H9 (cell line): ENCODE measurements at regions not wholly inside any gene's neighbourhood (a gene's known extent, or its start where the extent isn't known, plus 50 kb on each side); places are given as distances from the start of the nearest gene placed in this dataset.

Experiments
- DNase-seq: peaks from one replicate; pipeline ENCODE4 v3.0.0-alpha.2; 2017
- H2AFZ ChIP-seq: one replicate; pipeline ENCODE4 v1.6.1; 2013; ENCODE audit warnings: mild to moderate bottlenecking, low read length, control low read depth, moderate library complexity
- H2AK5ac ChIP-seq: 2 replicates; pipeline ENCODE4 v1.6.1; 2013; ENCODE audit warnings: low read length, control low read depth, mixed read lengths; ENCODE audit not compliant: insufficient read length
- H2BK120ac ChIP-seq: one replicate; pipeline ENCODE4 v1.6.1; 2013; ENCODE audit warnings: low read depth, mild to moderate bottlenecking, low read length, control low read depth, inconsistent platforms; ENCODE audit not compliant: poor library complexity, severe bottlenecking
- H2BK12ac ChIP-seq: 2 replicates; pipeline ENCODE4 v1.6.1; 2013; ENCODE audit warnings: low read length, control low read depth, mixed read lengths, low read depth; ENCODE audit not compliant: insufficient read length
- H2BK15ac ChIP-seq: 2 replicates; pipeline ENCODE4 v1.6.1; 2013; ENCODE audit warnings: low read depth, low read length, control low read depth
- H2BK20ac ChIP-seq: one replicate; pipeline ENCODE4 v1.6.1; 2013; ENCODE audit warnings: low read depth, mild to moderate bottlenecking, low read length, control low read depth, inconsistent platforms; ENCODE audit not compliant: poor library complexity, severe bottlenecking
- H2BK5ac ChIP-seq: 2 replicates; pipeline ENCODE4 v1.6.1; 2013; ENCODE audit warnings: low read length, control low read depth, mixed read lengths; ENCODE audit not compliant: insufficient read length
- H3K14ac ChIP-seq: 2 replicates; pipeline ENCODE4 v1.6.1; 2013; ENCODE audit warnings: low read length, control low read depth; ENCODE audit not compliant: insufficient read depth
- H3K18ac ChIP-seq: 2 replicates; pipeline ENCODE4 v1.6.1; 2013; ENCODE audit warnings: low read depth, mild to moderate bottlenecking, mixed read lengths, low read length, control low read depth; ENCODE audit not compliant: insufficient read length
- H3K23ac ChIP-seq: 2 replicates; pipeline ENCODE4 v1.6.1; 2013; ENCODE audit warnings: low read length, control low read depth, mixed read lengths, low read depth; ENCODE audit not compliant: insufficient read length
- H3K23me2 ChIP-seq: 2 replicates; pipeline ENCODE4 v1.6.1; 2013; ENCODE audit warnings: low read depth, mild to moderate bottlenecking, mixed read lengths, low read length, control low read depth; ENCODE audit not compliant: insufficient read length, poor library complexity, severe bottlenecking
- H3K27ac ChIP-seq: 2 replicates; pipeline ENCODE4 v1.5.1; 2013; ENCODE audit warnings: low read length, control low read depth, mixed read lengths, low read depth; ENCODE audit not compliant: insufficient read length
- H3K27me3 ChIP-seq: 2 replicates; pipeline ENCODE4 v1.6.1; 2013; ENCODE audit warnings: low read length, control low read depth, inconsistent platforms; ENCODE audit not compliant: insufficient read depth
- H3K4ac ChIP-seq: 2 replicates; pipeline ENCODE4 v1.6.1; 2013; ENCODE audit warnings: low read depth, mild to moderate bottlenecking, control low read depth, inconsistent platforms, low read length, moderate library complexity
- H3K4me1 ChIP-seq: 2 replicates; pipeline ENCODE4 v1.6.1; 2013; ENCODE audit warnings: low read length, control low read depth, inconsistent platforms; ENCODE audit not compliant: insufficient read depth
- H3K4me2 ChIP-seq: 2 replicates; pipeline ENCODE4 v1.6.1; 2013; ENCODE audit warnings: low read length, control low read depth, mixed read lengths; ENCODE audit not compliant: insufficient read length, insufficient read depth
- H3K56ac ChIP-seq: 2 replicates; pipeline ENCODE4 v1.6.1; 2013; ENCODE audit warnings: low read depth, mild to moderate bottlenecking, mixed read lengths, low read length, control low read depth; ENCODE audit not compliant: insufficient read length
- H3K79me1 ChIP-seq: 2 replicates; pipeline ENCODE4 v1.6.1; 2013; ENCODE audit warnings: low read depth, mild to moderate bottlenecking, moderate library complexity, low read length, control low read depth, inconsistent platforms; ENCODE audit not compliant: insufficient read depth, poor library complexity, severe bottlenecking
- H3K79me2 ChIP-seq: 2 replicates; pipeline ENCODE4 v1.6.1; 2013; ENCODE audit warnings: low read length, control low read depth, inconsistent platforms; ENCODE audit not compliant: insufficient read depth
- H3K9ac ChIP-seq: 2 replicates; pipeline ENCODE4 v1.6.1; 2013; ENCODE audit warnings: low read length, control low read depth, mixed read lengths; ENCODE audit not compliant: insufficient read length; ENCODE audit errors: extremely low read depth
- H3K9me3 ChIP-seq: one replicate; pipeline ENCODE4 v1.6.1; 2013; ENCODE audit warnings: low read depth, low read length, inconsistent platforms; ENCODE audit not compliant: control insufficient read depth
- H3T11ph ChIP-seq: one replicate; pipeline ENCODE4 v1.6.1; 2013; ENCODE audit warnings: mild to moderate bottlenecking, low read length, control low read depth, inconsistent platforms
- H4K20me1 ChIP-seq: one replicate; pipeline ENCODE4 v1.6.1; 2013; ENCODE audit not compliant: control insufficient read depth, insufficient read length, insufficient read depth
- H4K5ac ChIP-seq: 2 replicates; pipeline ENCODE4 v1.6.1; 2013; ENCODE audit warnings: low read depth, mild to moderate bottlenecking, mixed read lengths, low read length, control low read depth; ENCODE audit not compliant: insufficient read length
- H4K8ac ChIP-seq: replicated peaks from 2 replicates; pipeline ENCODE4 v1.6.1; 2013; ENCODE audit warnings: low read length, control low read depth, mixed read lengths, low read depth; ENCODE audit not compliant: insufficient read length
- H4K91ac ChIP-seq: 2 replicates; pipeline ENCODE4 v1.6.1; 2013; ENCODE audit warnings: low read depth, mild to moderate bottlenecking, moderate library complexity, mixed read lengths, low read length, control low read depth; ENCODE audit not compliant: insufficient read length
- H3K27ac Mint-ChIP-seq, 3 experiments: 2 replicates in 2 of 3; 3 replicates in 1 of 3; pipeline ENCODE4 v1.8.0; 2020 to 2021; ENCODE audit warnings: mixed read lengths in 3 of 3, mild to moderate bottlenecking in 1 of 3, moderate library complexity in 1 of 3
- H3K27me3 Mint-ChIP-seq: 2 replicates; pipeline ENCODE4 v1.8.0; 2021; ENCODE audit warnings: low read depth, mild to moderate bottlenecking, moderate library complexity, mixed read lengths
- H3K36me3 Mint-ChIP-seq, 3 experiments: 2 replicates in 2 of 3; 3 replicates in 1 of 3; pipeline ENCODE4 v1.8.0; 2020 to 2021; ENCODE audit warnings: low read depth in 3 of 3, mixed read lengths in 3 of 3; ENCODE audit not compliant: insufficient read depth in 1 of 3
- H3K4me1 Mint-ChIP-seq, 2 experiments: 2 replicates each; pipeline ENCODE4 v1.8.0; 2020; ENCODE audit warnings: mixed read lengths in 2 of 2
- H3K4me3 Mint-ChIP-seq, 2 experiments: 2 replicates in 1 of 2; 3 replicates in 1 of 2; pipeline ENCODE4 v1.8.0; 2020 to 2021; ENCODE audit warnings: mild to moderate bottlenecking in 2 of 2, mixed read lengths in 2 of 2, moderate library complexity in 1 of 2
- H3K9me3 Mint-ChIP-seq, 2 experiments: 2 replicates in 1 of 2; 3 replicates in 1 of 2; pipeline ENCODE4 v1.8.0; 2020; ENCODE audit warnings: mild to moderate bottlenecking in 2 of 2, mixed read lengths in 2 of 2, moderate library complexity in 1 of 2
- WGBS: extraction: QIAGEN DNeasy Blood & Tissue Kit; methylation state at CpG from one replicate; pipeline ENCODE4 v1.1.7; 2013; ENCODE audit warnings: missing lambda C conversion rate, low lambda C conversion rate, mixed read lengths; ENCODE audit not compliant: insufficient read length; ENCODE audit errors: extremely low coverage; 5-methylcytosine and 5-hydroxymethylcytosine counted together
- TF ChIP-seq, protein P1 (sequence below): fragments of 200-600 bp; sonication (generic); conservative IDR thresholded peaks from 3 replicates; pipeline ENCODE4 v1.8.0; 2021; ENCODE audit warnings: antibody characterized with exemption, mild to moderate bottlenecking

DNA sequence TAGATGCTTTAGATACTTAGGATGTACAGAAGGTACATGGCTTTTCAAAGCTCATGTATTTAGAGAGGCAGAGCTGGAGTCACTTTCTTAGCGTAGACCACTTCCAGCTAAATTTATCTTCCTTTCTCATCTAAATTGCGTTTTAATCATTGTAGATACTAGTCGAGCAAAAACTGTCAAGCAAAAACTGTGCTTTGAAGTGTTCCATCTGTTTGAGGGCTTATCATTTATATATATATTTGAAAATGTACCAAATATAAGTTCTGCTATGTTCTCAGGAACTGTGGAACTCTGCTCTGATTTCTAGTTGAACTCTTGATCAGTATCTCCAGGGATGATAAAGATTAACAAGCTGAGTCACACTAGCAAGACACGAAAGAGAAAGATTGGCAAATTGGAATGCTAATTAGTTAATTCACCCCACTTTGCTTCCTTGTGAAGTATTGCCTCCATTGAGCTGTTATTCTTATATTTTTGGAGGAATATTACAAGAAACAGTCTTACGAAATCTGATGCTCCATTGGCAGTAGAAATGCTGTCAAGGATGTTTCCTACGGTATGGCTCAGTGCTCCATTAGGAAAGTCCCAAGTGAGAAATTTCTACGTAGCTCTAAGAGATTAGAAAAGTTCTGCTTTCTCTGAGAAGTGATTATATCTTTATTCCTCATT is 310.7 kb downstream of the AEBP2 start:
- H3K27ac Mint-ChIP-seq = no peak overlapping the region
- H2BK120ac ChIP-seq = no peak overlapping the region
- no peak overlapping the region for H3K14ac ChIP-seq
- no peaks in the 10 kb centered on the region for H3K27me3 Mint-ChIP-seq
- H4K91ac ChIP-seq = no peak overlapping the region
- H3T11ph ChIP-seq = no peak overlapping the region
- no peak overlapping the region for H3K9ac ChIP-seq
- no peak for DNase-seq
- peaks cover 6 to 20% of the 10 kb centered on the region in 2 experiments for H3K9me3 Mint-ChIP-seq
- no CpG with 5 or more reads among the region's 7 CpGs for WGBS
- H3K27me3 ChIP-seq = no peaks in the 10 kb centered on the region
- H2BK15ac ChIP-seq = no peak overlapping the region
- no peaks in the 10 kb centered on the region for H3K9me3 ChIP-seq
- TF ChIP-seq, protein P1, sequence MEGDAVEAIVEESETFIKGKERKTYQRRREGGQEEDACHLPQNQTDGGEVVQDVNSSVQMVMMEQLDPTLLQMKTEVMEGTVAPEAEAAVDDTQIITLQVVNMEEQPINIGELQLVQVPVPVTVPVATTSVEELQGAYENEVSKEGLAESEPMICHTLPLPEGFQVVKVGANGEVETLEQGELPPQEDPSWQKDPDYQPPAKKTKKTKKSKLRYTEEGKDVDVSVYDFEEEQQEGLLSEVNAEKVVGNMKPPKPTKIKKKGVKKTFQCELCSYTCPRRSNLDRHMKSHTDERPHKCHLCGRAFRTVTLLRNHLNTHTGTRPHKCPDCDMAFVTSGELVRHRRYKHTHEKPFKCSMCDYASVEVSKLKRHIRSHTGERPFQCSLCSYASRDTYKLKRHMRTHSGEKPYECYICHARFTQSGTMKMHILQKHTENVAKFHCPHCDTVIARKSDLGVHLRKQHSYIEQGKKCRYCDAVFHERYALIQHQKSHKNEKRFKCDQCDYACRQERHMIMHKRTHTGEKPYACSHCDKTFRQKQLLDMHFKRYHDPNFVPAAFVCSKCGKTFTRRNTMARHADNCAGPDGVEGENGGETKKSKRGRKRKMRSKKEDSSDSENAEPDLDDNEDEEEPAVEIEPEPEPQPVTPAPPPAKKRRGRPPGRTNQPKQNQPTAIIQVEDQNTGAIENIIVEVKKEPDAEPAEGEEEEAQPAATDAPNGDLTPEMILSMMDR = no peak
- no peak overlapping the region for H3K56ac ChIP-seq
- no peak overlapping the region for H2BK20ac ChIP-seq
- H3K4ac ChIP-seq = no peak overlapping the region
- no peak overlapping the region for H4K5ac ChIP-seq
- no peak overlapping the region for H4K8ac ChIP-seq
- H3K23me2 ChIP-seq = no peaks in the 10 kb centered on the region
- no peaks in the 10 kb centered on the region for H4K20me1 ChIP-seq
- H3K27ac ChIP-seq = no peak overlapping the region
- no peak overlapping the region for H2AFZ ChIP-seq
- no peak overlapping the region for H3K4me3 Mint-ChIP-seq
- H3K4me1 ChIP-seq = no peaks in the 10 kb centered on the region
- H3K23ac ChIP-seq = no peak overlapping the region
- no peaks in the 10 kb centered on the region for H3K4me1 Mint-ChIP-seq
- no peak overlapping the region for H2BK5ac ChIP-seq
- no peaks in the 10 kb centered on the region for H3K79me1 ChIP-seq
- no peak overlapping the region for H2BK12ac ChIP-seq
- H2AK5ac ChIP-seq = no peak overlapping the region
- no peak overlapping the region for H3K18ac ChIP-seq
- peaks cover 0 to 16% (median 1%) of the 10 kb centered on the region in 3 experiments; a peak in 4 of 7 replicates for H3K36me3 Mint-ChIP-seq
- no peak overlapping the region for H3K4me2 ChIP-seq
- no peaks in the 10 kb centered on the region for H3K79me2 ChIP-seq
